HCT116 (cell line): ENCODE measurements at regions not wholly inside any gene's neighbourhood (a gene's known extent, or its start where the extent isn't known, plus 50 kb on each side); places are given as distances from the start of the nearest gene placed in this dataset.

Experiments
- CBX3 ChIP-seq: IDR thresholded peaks from 2 replicates; pipeline ENCODE4 v1.6.1; 2012; ENCODE audit warnings: low read depth
- CTCF ChIP-seq, 3 experiments: fragments of 200-600 bp in 1 of 3; sonication (generic) in 1 of 3; IDR thresholded peaks in 2 of 3; conservative IDR thresholded peaks in 1 of 3; 2 replicates each; pipeline ENCODE4 v1.5.1; 2012 to 2017; ENCODE audit warnings: low read depth in 2 of 3, low read length in 2 of 3, antibody characterized with exemption in 1 of 3, borderline replicate concordance in 1 of 3, control low read depth in 1 of 3, mild to moderate bottlenecking in 1 of 3, mixed read lengths in 1 of 3, mixed run types in 1 of 3, moderate library complexity in 1 of 3; ENCODE audit not compliant: insufficient read depth in 1 of 3
- EZH2 ChIP-seq: fragments of 200-600 bp; sonication (generic); IDR thresholded peaks from 2 replicates; pipeline ENCODE4 v1.6.1; 2017; ENCODE audit warnings: antibody characterized with exemption, mixed run types
- POLR2A ChIP-seq: IDR thresholded peaks from 2 replicates; pipeline ENCODE4 v1.7.0; 2011; ENCODE audit warnings: borderline replicate concordance; ENCODE audit not compliant: insufficient read depth, insufficient read length; ENCODE audit errors: extremely low read depth
- POLR2AphosphoS5 ChIP-seq: IDR thresholded peaks from 2 replicates; pipeline ENCODE4 v1.6.1; 2011; ENCODE audit warnings: mild to moderate bottlenecking, low read depth, low read length, moderate library complexity
- RAD21 ChIP-seq: IDR thresholded peaks from 2 replicates; pipeline ENCODE4 v1.6.1; 2012; ENCODE audit warnings: low read depth, mild to moderate bottlenecking
- REST ChIP-seq: IDR thresholded peaks from 2 replicates; pipeline ENCODE4 v1.6.1; 2012; ENCODE audit warnings: low read depth
- SIN3A ChIP-seq: IDR thresholded peaks from 2 replicates; pipeline ENCODE4 v1.6.1; 2012; ENCODE audit warnings: low read depth
- SRF ChIP-seq: IDR thresholded peaks from 2 replicates; pipeline ENCODE4 v1.6.1; 2012; ENCODE audit warnings: low read depth
- ZNF274 ChIP-seq: fragments of 200-500 bp; sonication (Bioruptor generic); IDR thresholded peaks from 2 replicates; pipeline ENCODE4 v1.6.1; 2014; ENCODE audit warnings: mild to moderate bottlenecking, low read depth, low read length, inconsistent platforms

- no peak for TF ChIP-seq SRF
- no peak for TF ChIP-seq REST
- TF ChIP-seq SIN3A, result no peak
- no peak for TF ChIP-seq CTCF (IDR thresholded peaks at IDR 0.05 in 2 of 3, conservative IDR thresholded peaks at IDR 0.05 in 1 of 3; ENCODE audit: borderline replicate concordance in 1 of 3, insufficient read depth in 1 of 3, low read depth in 2 of 3, low read length in 2 of 3)
- TF ChIP-seq RAD21, result no peak
- no peak for TF ChIP-seq POLR2A
- TF ChIP-seq EZH2, result no peak
- no peak for TF ChIP-seq CBX3
- no peak for TF ChIP-seq POLR2AphosphoS5
- no peak for TF ChIP-seq ZNF274
Observed at GRCh38 chr9:80125731-80126264, 554.0 kb downstream of the TLE4 start.
